GM12878 (cell line): ENCODE measurements at regions not wholly inside any gene's neighbourhood (a gene's known extent, or its start where the extent isn't known, plus 50 kb on each side); places are given as distances from the start of the nearest gene placed in this dataset.

Experiments used
- ATAC-seq: fragments of 200-7000 bp; cut with Tn5 transposase; 3 replicates; pipeline ENCODE4 v1.9.1; 2020; ENCODE audit warnings: mild to moderate bottlenecking, moderate library complexity
- BruUV-seq: library from RNA; stranded (reverse); fragments of 400-500 nt; replicated peaks from 2 replicates; lab custom pipeline; 2021; lab: Mats Ljungman, UMichigan
- CTCF ChIA-PET: fragments of 300-600 bp; sonication (Branson Sonifier 250); formaldehyde crosslinking; extraction: SDS; loops from one replicate; lab custom pipeline; 2021; ENCODE audit warnings: inconsistent platforms; lab: Yijun Ruan, JAX
- POLR2A ChIA-PET: fragments of 350-600 bp; formaldehyde crosslinking; extraction: SDS; loops from one replicate; lab custom pipeline; 2021; ENCODE audit warnings: inconsistent platforms; lab: Charles Lee
- RAD21 ChIA-PET: fragments of 300-600 bp; sonication (Branson Sonifier 250); formaldehyde crosslinking; loops from one replicate; lab custom pipeline; 2023; ENCODE audit warnings: antibody characterized with exemption; ENCODE audit not compliant: unreplicated experiment; lab: Charles Lee
- SMC1A ChIA-PET: fragments of 300-600 bp; sonication (Branson Sonifier 250); formaldehyde crosslinking; loops from one replicate; lab custom pipeline; 2023; ENCODE audit not compliant: unreplicated experiment, uncharacterized antibody; lab: Charles Lee
- DNase-seq: peaks from one replicate; pipeline ENCODE4 v3.0.0-alpha.2; 2011; ENCODE audit warnings: low read depth, low spot score
- FAIRE-seq: peaks from 3 replicates; lab custom pipeline; 2011; peaks lifted over from hg19 to GRCh38; lab: Jason Lieb, UNC
- H2AFZ ChIP-seq: 2 replicates; pipeline ENCODE4 v1.6.0; 2011; ENCODE audit warnings: low read depth, low read length, control low read depth; ENCODE audit not compliant: control insufficient read depth
- H3K27ac ChIP-seq: 2 replicates; pipeline ENCODE4 v1.5.1; 2011; ENCODE audit warnings: control low read depth; ENCODE audit not compliant: control insufficient read depth, insufficient read depth
- H3K27me3 ChIP-seq, 2 experiments: replicated peaks in 1 of 2; 2 replicates each; pipeline versions ENCODE4 v1.6.0 to v1.6.1; 2011; ENCODE audit warnings: low read length in 1 of 2; ENCODE audit not compliant: control insufficient read depth in 2 of 2, insufficient read depth in 2 of 2
- H3K36me3 ChIP-seq, 2 experiments: 2 replicates each; pipeline ENCODE4 v1.5.1; 2011; ENCODE audit warnings: low read length in 1 of 2; ENCODE audit not compliant: control insufficient read depth in 2 of 2, insufficient read depth in 2 of 2
- H3K4me1 ChIP-seq: 2 replicates; pipeline ENCODE4 v1.6.1; 2011; ENCODE audit warnings: mild to moderate bottlenecking, low read length, moderate library complexity, mixed read lengths; ENCODE audit not compliant: control insufficient read depth, insufficient read depth
- H3K4me2 ChIP-seq: 2 replicates; pipeline ENCODE4 v1.6.0; 2011; ENCODE audit warnings: control low read depth; ENCODE audit not compliant: control insufficient read depth, insufficient read depth
- H3K4me3 ChIP-seq: fragments of 200-600 bp; sonication (generic); 2 replicates; pipeline ENCODE4 v1.5.1; 2016
- H3K79me2 ChIP-seq: 2 replicates; pipeline ENCODE4 v1.6.0; 2011; ENCODE audit warnings: low read length; ENCODE audit not compliant: control insufficient read depth, insufficient read depth
- H3K9ac ChIP-seq: 2 replicates; pipeline ENCODE4 v1.8.0; 2011; ENCODE audit warnings: low read length, control low read depth, mixed read lengths; ENCODE audit not compliant: control insufficient read depth, insufficient read depth
- H3K9me3 ChIP-seq: replicated peaks from 3 replicates; pipeline ENCODE4 v1.5.1; 2011; ENCODE audit warnings: mild to moderate bottlenecking, low read length; ENCODE audit not compliant: control insufficient read depth, insufficient read depth
- H4K20me1 ChIP-seq: 2 replicates; pipeline ENCODE4 v1.6.0; 2011; ENCODE audit not compliant: control insufficient read depth, insufficient read depth
- ASH2L ChIP-seq: fragments of 300-600, 200-600 bp; sonication (generic); IDR thresholded peaks from 2 replicates; pipeline ENCODE4 v1.6.1; 2017; ENCODE audit warnings: low read depth, mild to moderate bottlenecking, borderline replicate concordance
- CEBPB ChIP-seq, 2 experiments: fragments of 150-350 bp in 1 of 2; IDR thresholded peaks; 2 replicates each; pipeline ENCODE4 v1.6.1; 2012 to 2014; ENCODE audit warnings: low read depth in 2 of 2, low read length in 2 of 2, borderline replicate concordance in 1 of 2, inconsistent platforms in 1 of 2
- CUX1 ChIP-seq: IDR thresholded peaks from 2 replicates; pipeline ENCODE4 v1.6.1; 2012; ENCODE audit warnings: improper control_type of control experiment, low read depth, low read length; ENCODE audit not compliant: insufficient replicate concordance
- EP300 ChIP-seq, 2 experiments: fragments of 150-350 bp in 1 of 2; IDR thresholded peaks; 2 replicates each; pipeline ENCODE4 v1.6.1; 2011 to 2012; ENCODE audit warnings: low read depth in 2 of 2, low read length in 2 of 2, borderline replicate concordance in 1 of 2, improper control_type of control experiment in 1 of 2, inconsistent platforms in 1 of 2; ENCODE audit not compliant: control insufficient read depth in 1 of 2
- ESRRA ChIP-seq: IDR thresholded peaks from 2 replicates; pipeline ENCODE4 v1.6.1; 2012; ENCODE audit warnings: mild to moderate bottlenecking, low read length, improper control_type of control experiment
- HDAC2 ChIP-seq: fragments of 200-600 bp; sonication (generic); IDR thresholded peaks from 2 replicates; pipeline ENCODE4 v1.6.1; 2017
- MTA3 ChIP-seq: IDR thresholded peaks from 2 replicates; pipeline ENCODE4 v1.6.1; 2012; ENCODE audit warnings: low read length, inconsistent platforms, borderline replicate concordance
- NRF1 ChIP-seq: conservative IDR thresholded peaks from 2 replicates; pipeline ENCODE4 v1.6.1; 2011; ENCODE audit warnings: mild to moderate bottlenecking, low read depth, low read length, improper control_type of control experiment
- RUNX3 ChIP-seq: IDR thresholded peaks from 2 replicates; pipeline ENCODE4 v1.6.1; 2012; ENCODE audit warnings: low read length, inconsistent platforms
- SMAD5 ChIP-seq: IDR thresholded peaks from 2 replicates; pipeline ENCODE4 v1.6.1; 2016; ENCODE audit warnings: antibody characterized with exemption, low read depth
- SUPT20H ChIP-seq: IDR thresholded peaks from 2 replicates; pipeline ENCODE4 v1.6.1; 2011; ENCODE audit warnings: low read depth, mild to moderate bottlenecking, low read length, moderate library complexity, borderline replicate concordance; ENCODE audit not compliant: control insufficient read depth
- YBX1 ChIP-seq: fragments of 450-650 bp; IDR thresholded peaks from 2 replicates; pipeline ENCODE4 v1.6.1; 2016; ENCODE audit warnings: antibody characterized with exemption
- WGBS: methylation state at CpG from one replicate; pipeline ENCODE4 v1.1.6; 2016; ENCODE audit warnings: low lambda C conversion rate; ENCODE audit not compliant: insufficient replicate concordance, insufficient coverage; ENCODE audit errors: missing lambda C conversion rate; 5-methylcytosine and 5-hydroxymethylcytosine counted together
- in situ Hi-C: fragments of 300-500 bp; cut with MboI; formaldehyde crosslinking; loops from 9 replicates; pipeline ENCODE4 v1.14.3; 2018; ENCODE audit warnings: mixed read lengths
- intact Hi-C: fragments of 100-400 bp; cut with micrococcal nuclease; formaldehyde crosslinking; loops from one replicate; pipeline ENCODE4 v1.14.2; 2022; ENCODE audit not compliant: unreplicated experiment

GRCh38 chr10:78950656-78951587 is 117.8 kb upstream of the ZMIZ1 start:
- no peak for FAIRE-seq
- RAD21 ChIA-PET, result no interaction called here
- H3K4me3 ChIP-seq, result no peak overlapping the region
- no peaks in the 10 kb centered on the region; a peak in 1 of 4 replicates for H3K27me3 ChIP-seq
- no peaks in the 10 kb centered on the region for H4K20me1 ChIP-seq
- H3K9me3 ChIP-seq, result no peaks in the 10 kb centered on the region; the same call in 2 of the 3 replicates
- no peak overlapping the region for H2AFZ ChIP-seq
- in situ Hi-C loops, result no loop called here
- no peak for DNase-seq
- WGBS, result 45% methylated on average over 19 of the region's 19 CpGs
- TF ChIP-seq CUX1 (no peak), CEBPB (IDR thresholded peaks at IDR 0.05; ENCODE audit: borderline replicate concordance in 1 of 2, low read depth in 2 of 2, low read length in 2 of 2) (no peak), SUPT20H (no peak), RUNX3 (no peak), ASH2L (no peak), YBX1 (no peak), NRF1 (no peak), SMAD5 (no peak), EP300 (IDR thresholded peaks at IDR 0.05; ENCODE audit: borderline replicate concordance in 1 of 2, control insufficient read depth in 1 of 2, low read depth in 2 of 2, low read length in 2 of 2) (no peak), MTA3 (no peak), HDAC2 (no peak), ESRRA (no peak)
- no peaks in the 10 kb centered on the region for H3K79me2 ChIP-seq
- H3K9ac ChIP-seq, result no peak overlapping the region
- SMC1A ChIA-PET, result no interaction called here
- H3K27ac ChIP-seq, result no peak overlapping the region
- no peak for ATAC-seq
- POLR2A ChIA-PET, result no interaction called here
- H3K36me3 ChIP-seq, result no peaks in the 10 kb centered on the region
- CTCF ChIA-PET, result no interaction called here
- BruUV-seq, result no TSS peak
- intact Hi-C loops, result no loop called here
- no peaks in the 10 kb centered on the region for H3K4me1 ChIP-seq
- H3K4me2 ChIP-seq, result no peak overlapping the region
